Rectal smooth muscle tissue (tissue), 1 donor: ENCODE measurements at regions not wholly inside any gene's neighbourhood (a gene's known extent, or its start where the extent isn't known, plus 50 kb on each side); places are given as distances from the start of the nearest gene placed in this dataset.
"Not testable (repeated sequence)": the region's sequence is repeated elsewhere in the genome, so short reads cannot be mapped to it uniquely, and the experiment has no call there.

Experiments
- H3K27ac ChIP-seq: one replicate; pipeline ENCODE4 v1.7.0; 2013; ENCODE audit warnings: low read depth, low read length, inconsistent platforms
- H3K27me3 ChIP-seq: one replicate; pipeline ENCODE4 v1.7.0; 2013; ENCODE audit warnings: low read length; ENCODE audit not compliant: control insufficient read depth, insufficient read depth
- H3K36me3 ChIP-seq: one replicate; pipeline ENCODE4 v1.7.0; 2013; ENCODE audit warnings: low read length; ENCODE audit not compliant: control insufficient read depth, insufficient read depth
- H3K4me1 ChIP-seq: one replicate; pipeline ENCODE4 v1.7.0; 2013; ENCODE audit warnings: low read length; ENCODE audit not compliant: control insufficient read depth, insufficient read depth
- H3K4me3 ChIP-seq: one replicate; pipeline ENCODE4 v1.7.0; 2013; ENCODE audit warnings: low read length
- H3K9ac ChIP-seq: one replicate; pipeline ENCODE4 v1.7.0; 2013; ENCODE audit warnings: low read length

GRCh38 chr5:61215996-61216395 lies 53.7 kb upstream of the SMIM15 start:
- Histone ChIP-seq H3K27ac (no peak overlapping the region), H3K27me3 (no peaks in the 10 kb centered on the region), H3K4me3 (no peak overlapping the region), H3K4me1 (no peaks in the 10 kb centered on the region), H3K9ac (no peak overlapping the region), H3K36me3 (no peaks in the 10 kb centered on the region)

- Histone ChIP-seq H3K9ac (no peak overlapping the region), H3K4me1 (no peaks in the 10 kb centered on the region), H3K36me3 (no peaks in the 10 kb centered on the region), H3K4me3 (no peak overlapping the region), H3K27me3 (no peaks in the 10 kb centered on the region), H3K27ac (no peak overlapping the region)
Measured at GRCh38 chr5:61216741-61217140, 54.5 kb upstream of the SMIM15 start.

- Histone ChIP-seq H3K9ac (no peak overlapping the region), H3K4me3 (no peak overlapping the region), H3K27ac (no peak overlapping the region), H3K27me3 (no peaks in the 10 kb centered on the region), H3K36me3 (no peaks in the 10 kb centered on the region), H3K4me1 (no peaks in the 10 kb centered on the region)
Measured at GRCh38 chr5:61217214-61217613, 54.9 kb upstream of the SMIM15 start.

- no peak overlapping the region for H3K4me3 ChIP-seq
- H3K4me1 ChIP-seq: no peaks in the 10 kb centered on the region
- H3K27ac ChIP-seq: no peak overlapping the region
Measured at GRCh38 chr5:61228229-61228628, 66.0 kb upstream of the SMIM15 start.

GRCh38 chr5:61228691-61229280 lies 66.5 kb upstream of the SMIM15 start:
- no peaks in the 10 kb centered on the region for H3K4me1 ChIP-seq
- H3K36me3 ChIP-seq: no peaks in the 10 kb centered on the region
- H3K4me3 ChIP-seq: no peak overlapping the region
- H3K27ac ChIP-seq: no peak overlapping the region
- no peaks in the 10 kb centered on the region for H3K27me3 ChIP-seq
- H3K9ac ChIP-seq: no peak overlapping the region

More at GRCh38 chr5:61228229-61228628, 66.0 kb upstream of the SMIM15 start:
- Histone ChIP-seq H3K27me3 (no peaks in the 10 kb centered on the region), H3K36me3 (no peaks in the 10 kb centered on the region), H3K9ac (no peak overlapping the region)

- H3K36me3 ChIP-seq: no peaks in the 10 kb centered on the region
- H3K4me3 ChIP-seq: no peak overlapping the region
- no peak overlapping the region for H3K27ac ChIP-seq
- no peaks in the 10 kb centered on the region for H3K4me1 ChIP-seq
- no peaks in the 10 kb centered on the region for H3K27me3 ChIP-seq
- no peak overlapping the region for H3K9ac ChIP-seq
Measured at GRCh38 chr5:61229416-61229815, 67.1 kb upstream of the SMIM15 start.

GRCh38 chr5:61230492-61230891 lies 68.2 kb upstream of the SMIM15 start:
- no peaks in the 10 kb centered on the region for H3K36me3 ChIP-seq
- H3K4me3 ChIP-seq: no peak overlapping the region
- no peaks in the 10 kb centered on the region for H3K27me3 ChIP-seq
- H3K9ac ChIP-seq: no peak overlapping the region
- H3K4me1 ChIP-seq: no peaks in the 10 kb centered on the region
- no peak overlapping the region for H3K27ac ChIP-seq

GRCh38 chr5:61231813-61232212 lies 69.5 kb upstream of the SMIM15 start:
- Histone ChIP-seq H3K4me3 (no peak overlapping the region), H3K27me3 (no peaks in the 10 kb centered on the region), H3K36me3 (no peaks in the 10 kb centered on the region), H3K27ac (no peak overlapping the region), H3K4me1 (no peaks in the 10 kb centered on the region), H3K9ac (no peak overlapping the region)

GRCh38 chr5:61232490-61233050 lies 70.3 kb upstream of the SMIM15 start:
- H3K9ac ChIP-seq: no peak overlapping the region
- no peaks in the 10 kb centered on the region for H3K36me3 ChIP-seq
- H3K27ac ChIP-seq: no peak overlapping the region
- no peaks in the 10 kb centered on the region for H3K4me1 ChIP-seq
- H3K27me3 ChIP-seq: no peaks in the 10 kb centered on the region
- H3K4me3 ChIP-seq: no peak overlapping the region

GRCh38 chr5:61234019-61234418 lies 71.8 kb upstream of the SMIM15 start:
- Histone ChIP-seq H3K4me1 (no peaks in the 10 kb centered on the region), H3K9ac (no peak overlapping the region), H3K27ac (no peak overlapping the region), H3K36me3 (no peaks in the 10 kb centered on the region), H3K4me3 (no peak overlapping the region), H3K27me3 (no peaks in the 10 kb centered on the region)

- not testable (repeated sequence) for H3K36me3 ChIP-seq, H3K4me1 ChIP-seq, H3K27me3 ChIP-seq, H3K4me3 ChIP-seq, H3K9ac ChIP-seq, H3K27ac ChIP-seq
Measured at GRCh38 chr5:61236715-61237114, 74.4 kb upstream of the SMIM15 start.

GRCh38 chr5:61245486-61245885 lies 83.2 kb upstream of the SMIM15 start:
- no peaks in the 10 kb centered on the region for H3K36me3 ChIP-seq
- no peak overlapping the region for H3K9ac ChIP-seq
- no peaks in the 10 kb centered on the region for H3K4me1 ChIP-seq
- H3K4me3 ChIP-seq: no peak overlapping the region
- H3K27me3 ChIP-seq: no peaks in the 10 kb centered on the region
- H3K27ac ChIP-seq: no peak overlapping the region

GRCh38 chr5:61245936-61246335 lies 83.7 kb upstream of the SMIM15 start:
- Histone ChIP-seq H3K36me3 (no peaks in the 10 kb centered on the region), H3K9ac (no peak overlapping the region), H3K27me3 (no peaks in the 10 kb centered on the region), H3K4me1 (no peaks in the 10 kb centered on the region), H3K27ac (no peak overlapping the region), H3K4me3 (no peak overlapping the region)
